IgD-negative memory B cell (primary cell): ENCODE measurements at regions not wholly inside any gene's neighbourhood (a gene's known extent, or its start where the extent isn't known, plus 50 kb on each side); places are given as distances from the start of the nearest gene placed in this dataset.
"Not testable (repeated sequence)": the region's sequence is repeated elsewhere in the genome, so short reads cannot be mapped to it uniquely, and the experiment has no call there.

Source experiments
- H3K27ac Mint-ChIP-seq, 3 donors: one replicate each; pipeline ENCODE4 v1.8.0; 2020 to 2022; ENCODE audit warnings: mild to moderate bottlenecking in 3 of 3, mixed read lengths in 3 of 3, moderate library complexity in 1 of 3
- H3K27me3 Mint-ChIP-seq: one replicate; pipeline ENCODE4 v1.8.0; 2021; ENCODE audit warnings: mixed read lengths
- H3K36me3 Mint-ChIP-seq: one replicate; pipeline ENCODE4 v1.8.0; 2020; ENCODE audit warnings: mild to moderate bottlenecking, mixed read lengths
- H3K4me1 Mint-ChIP-seq, 3 donors: one replicate each; pipeline ENCODE4 v1.8.0; 2020 to 2022; ENCODE audit warnings: mixed read lengths in 3 of 3, mild to moderate bottlenecking in 1 of 3
- H3K4me3 Mint-ChIP-seq, 4 donors: one replicate each; pipeline ENCODE4 v1.8.0; 2020 to 2022; ENCODE audit warnings: mild to moderate bottlenecking in 4 of 4, mixed read lengths in 4 of 4, moderate library complexity in 3 of 4
- H3K9me3 Mint-ChIP-seq, 3 donors: one replicate each; pipeline ENCODE4 v1.8.0; 2020 to 2021; ENCODE audit warnings: mixed read lengths in 3 of 3, mild to moderate bottlenecking in 1 of 3

GRCh38 chr6:155543166-155543847, 87.7 kb upstream of the NOX3 start:
- no peaks in the 10 kb centered on the region for H3K9me3 Mint-ChIP-seq
- H3K4me3 Mint-ChIP-seq = no peak overlapping the region
- no peaks in the 10 kb centered on the region for H3K4me1 Mint-ChIP-seq
- H3K36me3 Mint-ChIP-seq = no peaks in the 10 kb centered on the region
- H3K27ac Mint-ChIP-seq = no peak overlapping the region
- H3K27me3 Mint-ChIP-seq = no peaks in the 10 kb centered on the region

GRCh38 chr6:155542036-155542435, 86.4 kb upstream of the NOX3 start:
- no peak overlapping the region for H3K27ac Mint-ChIP-seq

DNA sequence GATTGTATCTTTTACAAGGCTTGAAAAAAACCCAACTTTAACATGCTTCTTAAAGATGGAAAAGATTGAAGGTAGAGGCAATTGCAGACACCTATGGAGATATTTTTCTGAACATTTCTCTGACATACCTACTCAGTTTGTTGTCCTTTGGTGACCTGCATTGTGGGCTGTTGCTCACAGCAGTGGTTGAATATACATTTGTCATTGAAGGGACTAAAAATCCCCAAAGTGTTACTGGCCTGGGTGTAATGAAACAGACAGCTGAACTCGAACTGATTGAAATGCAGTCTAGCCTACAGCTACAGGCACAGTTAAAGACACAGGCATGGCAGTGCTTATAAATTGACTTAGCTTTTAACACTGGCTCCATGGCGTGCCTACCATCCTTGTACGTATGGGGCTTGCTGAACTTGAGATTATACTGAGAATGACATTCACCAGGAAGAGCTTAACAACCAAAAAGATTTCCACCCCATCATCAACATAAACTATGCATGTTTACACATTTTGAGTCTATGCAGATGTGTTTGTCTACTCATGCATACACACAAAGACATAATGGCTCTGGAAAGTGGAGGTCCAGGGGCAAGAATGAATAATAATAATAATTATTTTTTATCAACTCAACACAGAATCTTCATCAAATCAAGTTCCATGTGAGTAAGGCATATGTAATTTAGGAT, 83.2 kb upstream of the NOX3 start:
- Mint-ChIP-seq H3K4me1 (no peaks in the 10 kb centered on the region), H3K9me3 (peaks cover 0 to 6% (median 0%) of the 10 kb centered on the region in 3 donors), H3K36me3 (peaks cover 3% of the 10 kb centered on the region), H3K4me3 (no peak overlapping the region), H3K27me3 (no peaks in the 10 kb centered on the region), H3K27ac (no peak overlapping the region)

More at GRCh38 chr6:155542036-155542435, 86.4 kb upstream of the NOX3 start:
- Mint-ChIP-seq H3K9me3 (no peaks in the 10 kb centered on the region), H3K27me3 (no peaks in the 10 kb centered on the region), H3K36me3 (no peaks in the 10 kb centered on the region), H3K4me3 (no peak overlapping the region), H3K4me1 (no peaks in the 10 kb centered on the region)

GRCh38 chr6:155534678-155535077, 79.0 kb upstream of the NOX3 start:
- H3K27ac Mint-ChIP-seq = no peak overlapping the region
- no peaks in the 10 kb centered on the region for H3K27me3 Mint-ChIP-seq
- H3K36me3 Mint-ChIP-seq = peaks cover 3% of the 10 kb centered on the region
- no peaks in the 10 kb centered on the region for H3K4me1 Mint-ChIP-seq
- no peak overlapping the region for H3K4me3 Mint-ChIP-seq
- H3K9me3 Mint-ChIP-seq = peaks cover 1 to 12% (median 4%) of the 10 kb centered on the region in 3 donors

DNA sequence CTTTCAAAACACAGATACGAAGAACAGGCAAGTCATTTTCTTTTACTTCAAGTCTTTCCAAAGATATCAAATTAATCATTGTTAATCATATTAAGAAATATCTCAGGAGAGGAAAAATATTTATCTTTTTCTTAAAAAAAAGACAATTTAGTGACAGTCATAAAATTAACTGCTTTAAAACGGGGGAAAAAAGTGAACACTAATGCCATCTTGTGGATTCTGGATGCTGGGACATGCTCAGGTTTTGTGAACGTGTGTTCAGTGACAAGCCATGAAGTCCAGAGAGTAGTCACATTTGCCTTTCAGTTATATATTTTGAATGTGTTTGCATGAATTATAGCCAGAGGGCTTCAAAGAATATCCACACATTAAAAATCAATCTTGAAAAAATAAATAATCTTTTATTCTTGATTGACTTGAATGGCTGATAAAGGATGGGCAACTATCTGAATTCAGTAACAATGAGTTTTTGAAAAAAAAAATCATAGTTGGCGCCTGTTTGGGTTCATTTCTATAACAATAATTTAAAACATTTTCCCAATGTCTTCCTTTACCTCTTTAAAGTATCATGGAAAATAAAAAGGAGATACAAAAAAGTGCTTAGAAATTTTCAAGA, 74.7 kb upstream of the NOX3 start:
- Mint-ChIP-seq H3K4me3 (no peak overlapping the region), H3K27me3 (no peaks in the 10 kb centered on the region), H3K9me3 (peaks cover 1 to 7% (median 4%) of the 10 kb centered on the region in 3 donors), H3K36me3 (peaks cover 2% of the 10 kb centered on the region), H3K27ac (no peak overlapping the region), H3K4me1 (peaks cover 4 to 8% (median 4%) of the 10 kb centered on the region in 3 donors)

DNA sequence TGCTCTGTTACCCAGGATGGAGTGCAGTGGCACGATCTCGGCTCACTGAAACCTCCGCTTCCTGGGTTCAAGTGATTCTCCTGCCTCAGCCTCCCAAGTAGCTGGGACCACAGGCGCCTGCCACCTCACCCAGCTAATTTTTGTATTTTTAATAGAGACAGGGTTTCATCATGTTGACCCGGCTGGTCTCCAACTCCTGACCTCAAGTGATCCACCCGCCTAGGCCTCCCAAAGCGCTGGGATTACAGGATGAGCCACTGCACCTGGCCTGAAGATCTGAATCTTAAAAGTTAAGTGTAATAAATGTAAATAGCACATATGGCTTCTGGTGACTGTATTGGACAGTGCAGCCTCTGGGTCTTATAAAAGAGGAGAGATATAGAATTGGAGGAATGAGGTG, 74.2 kb upstream of the NOX3 start:
- H3K4me3 Mint-ChIP-seq, H3K27ac Mint-ChIP-seq, H3K4me1 Mint-ChIP-seq, H3K27me3 Mint-ChIP-seq, H3K9me3 Mint-ChIP-seq, H3K36me3 Mint-ChIP-seq: not testable (repeated sequence)

GRCh38 chr6:155528982-155529453, 73.4 kb upstream of the NOX3 start:
- peaks cover 4 to 8% (median 4%) of the 10 kb centered on the region in 3 donors for H3K4me1 Mint-ChIP-seq
- H3K4me3 Mint-ChIP-seq = no peak overlapping the region
- H3K9me3 Mint-ChIP-seq = peaks cover 1 to 6% (median 4%) of the 10 kb centered on the region in 3 donors
- H3K27me3 Mint-ChIP-seq = no peaks in the 10 kb centered on the region
- peak overlapping the region in 1 of 3 donors; percentile 60 for H3K27ac Mint-ChIP-seq
- peaks cover 2% of the 10 kb centered on the region for H3K36me3 Mint-ChIP-seq

DNA sequence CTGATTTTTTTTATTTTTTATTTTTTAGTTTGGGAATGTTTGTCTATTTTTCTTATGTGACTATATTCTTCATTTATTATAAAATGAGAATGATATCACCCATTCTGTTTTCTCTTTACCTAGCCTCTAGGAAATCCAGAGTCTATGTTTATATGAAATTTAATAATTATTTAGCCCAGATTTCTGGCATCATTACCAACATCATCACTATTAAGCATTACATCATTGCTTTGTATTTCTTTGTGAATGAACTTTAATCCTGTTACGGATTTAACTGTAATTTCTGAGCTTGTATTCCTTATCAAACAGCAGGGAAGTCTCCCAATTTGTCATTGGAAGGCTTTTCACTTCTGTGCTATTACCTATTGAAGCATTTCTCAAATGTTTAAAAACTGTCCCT, 72.7 kb upstream of the NOX3 start:
- peaks cover 2% of the 10 kb centered on the region for H3K36me3 Mint-ChIP-seq
- H3K27me3 Mint-ChIP-seq = no peaks in the 10 kb centered on the region
- no peak overlapping the region for H3K4me3 Mint-ChIP-seq
- no peak overlapping the region for H3K27ac Mint-ChIP-seq
- H3K9me3 Mint-ChIP-seq = peaks cover 1 to 4% (median 4%) of the 10 kb centered on the region in 3 donors
- H3K4me1 Mint-ChIP-seq = peaks cover 4 to 8% (median 4%) of the 10 kb centered on the region in 3 donors

- Mint-ChIP-seq H3K9me3 (no peaks in the 10 kb centered on the region), H3K27ac (no peak overlapping the region), H3K4me3 (no peak overlapping the region), H3K4me1 (peaks cover 4 to 8% (median 4%) of the 10 kb centered on the region in 3 donors), H3K36me3 (peaks cover 2% of the 10 kb centered on the region), H3K27me3 (no peaks in the 10 kb centered on the region)
Observed at GRCh38 chr6:155527443-155527842, 71.8 kb upstream of the NOX3 start.

- H3K27me3 Mint-ChIP-seq = no peaks in the 10 kb centered on the region
- H3K9me3 Mint-ChIP-seq = peaks cover 0 to 2% (median 0%) of the 10 kb centered on the region in 3 donors
- no peak overlapping the region for H3K4me3 Mint-ChIP-seq
- H3K36me3 Mint-ChIP-seq = peaks cover 2% of the 10 kb centered on the region
- H3K27ac Mint-ChIP-seq = no peak overlapping the region
- peaks cover 3% of the 10 kb centered on the region in 3 donors for H3K4me1 Mint-ChIP-seq
Observed at GRCh38 chr6:155523821-155524651, 68.4 kb upstream of the NOX3 start.

GRCh38 chr6:155521719-155522118, 66.1 kb upstream of the NOX3 start:
- Mint-ChIP-seq H3K4me3 (no peak overlapping the region), H3K27me3 (no peaks in the 10 kb centered on the region), H3K36me3 (peaks cover 2% of the 10 kb centered on the region), H3K4me1 (no peaks in the 10 kb centered on the region), H3K9me3 (peaks cover 0 to 2% (median 0%) of the 10 kb centered on the region in 3 donors), H3K27ac (no peak overlapping the region)

GRCh38 chr6:155520078-155520477, 64.4 kb upstream of the NOX3 start:
- no peaks in the 10 kb centered on the region for H3K36me3 Mint-ChIP-seq

DNA sequence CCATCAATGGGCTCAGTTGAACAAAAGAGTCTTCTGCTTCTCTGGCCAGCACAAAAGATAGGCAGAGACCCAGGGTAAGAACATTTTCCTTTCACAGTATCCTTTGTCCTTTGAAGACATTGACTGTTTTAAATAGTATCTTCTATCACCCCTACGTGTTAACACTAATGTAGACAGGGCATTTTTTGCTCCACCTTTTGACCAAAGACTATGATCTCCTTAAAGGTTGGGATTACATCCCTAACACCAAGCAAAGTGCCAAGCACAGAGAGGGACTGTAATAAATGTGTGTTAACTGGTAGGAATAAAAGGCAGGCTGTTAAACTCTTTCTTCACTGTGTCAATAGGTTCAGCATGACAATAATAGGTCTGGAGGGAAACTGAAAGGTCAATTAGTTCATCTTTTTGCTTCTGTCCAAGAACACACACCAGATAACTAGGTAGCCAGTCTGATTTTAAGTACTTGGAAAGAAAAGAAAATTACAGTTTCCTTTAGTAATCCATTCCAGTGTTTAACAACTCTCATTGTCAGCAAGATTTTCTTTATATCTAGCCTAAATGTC, 63.6 kb upstream of the NOX3 start:
- Mint-ChIP-seq H3K4me1 (no peaks in the 10 kb centered on the region), H3K9me3 (peaks cover 0 to 2% (median 0%) of the 10 kb centered on the region in 3 donors), H3K36me3 (no peaks in the 10 kb centered on the region), H3K27ac (no peak overlapping the region), H3K27me3 (no peaks in the 10 kb centered on the region), H3K4me3 (no peak overlapping the region)

More at GRCh38 chr6:155520078-155520477, 64.4 kb upstream of the NOX3 start:
- no peak overlapping the region for H3K27ac Mint-ChIP-seq
- H3K27me3 Mint-ChIP-seq = no peaks in the 10 kb centered on the region
- no peak overlapping the region for H3K4me3 Mint-ChIP-seq
- H3K9me3 Mint-ChIP-seq = peaks cover 0 to 2% (median 0%) of the 10 kb centered on the region in 3 donors
- H3K4me1 Mint-ChIP-seq = no peaks in the 10 kb centered on the region

GRCh38 chr6:155517294-155517693, 61.7 kb upstream of the NOX3 start:
- H3K27ac Mint-ChIP-seq = no peak overlapping the region
- peaks cover 0 to 2% (median 0%) of the 10 kb centered on the region in 3 donors for H3K9me3 Mint-ChIP-seq
- no peaks in the 10 kb centered on the region for H3K36me3 Mint-ChIP-seq
- no peaks in the 10 kb centered on the region for H3K27me3 Mint-ChIP-seq
- H3K4me1 Mint-ChIP-seq = no peaks in the 10 kb centered on the region
- H3K4me3 Mint-ChIP-seq = no peak overlapping the region
